HL-60 (cell line): ENCODE measurements at regions not wholly inside any gene's neighbourhood (a gene's known extent, or its start where the extent isn't known, plus 50 kb on each side); places are given as distances from the start of the nearest gene placed in this dataset.

ENCODE experiments used
- GABPA ChIP-seq: IDR thresholded peaks from 2 replicates; pipeline ENCODE4 v1.6.1; 2012; ENCODE audit warnings: low read depth
- POLR2AphosphoS5 ChIP-seq: IDR thresholded peaks from 2 replicates; pipeline ENCODE4 v1.6.1; 2012; ENCODE audit warnings: low read depth
- SPI1 ChIP-seq: IDR thresholded peaks from 2 replicates; pipeline ENCODE4 v1.6.1; 2012; ENCODE audit warnings: low read depth, mild to moderate bottlenecking, borderline replicate concordance
- TF ChIP-seq, protein P1 (sequence below): IDR thresholded peaks from one replicate; pipeline ENCODE4 v1.5.1; 2011; ENCODE audit warnings: low read length, control low read depth, inconsistent platforms; ENCODE audit not compliant: insufficient read depth

DNA sequence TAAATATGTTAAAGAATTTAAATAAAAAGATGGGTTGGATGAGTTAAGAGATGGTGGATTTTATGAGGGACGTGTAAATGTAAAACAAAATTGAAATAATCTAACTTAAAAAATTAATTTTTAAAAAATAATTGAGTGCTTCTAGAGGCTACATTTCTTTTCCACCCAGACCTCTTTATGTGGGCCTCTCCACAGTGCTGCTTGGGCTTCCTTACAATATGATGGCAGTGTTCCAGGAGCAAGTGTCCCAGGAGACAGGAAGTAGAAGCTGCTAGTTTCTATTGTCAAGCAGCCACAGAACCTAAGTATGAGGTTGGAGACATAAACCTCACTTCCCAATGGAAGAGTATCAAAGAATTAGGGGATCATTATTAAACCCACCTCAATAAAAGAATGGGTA, 205.7 kb upstream of the CPHXL start:
- TF ChIP-seq, protein P1, sequence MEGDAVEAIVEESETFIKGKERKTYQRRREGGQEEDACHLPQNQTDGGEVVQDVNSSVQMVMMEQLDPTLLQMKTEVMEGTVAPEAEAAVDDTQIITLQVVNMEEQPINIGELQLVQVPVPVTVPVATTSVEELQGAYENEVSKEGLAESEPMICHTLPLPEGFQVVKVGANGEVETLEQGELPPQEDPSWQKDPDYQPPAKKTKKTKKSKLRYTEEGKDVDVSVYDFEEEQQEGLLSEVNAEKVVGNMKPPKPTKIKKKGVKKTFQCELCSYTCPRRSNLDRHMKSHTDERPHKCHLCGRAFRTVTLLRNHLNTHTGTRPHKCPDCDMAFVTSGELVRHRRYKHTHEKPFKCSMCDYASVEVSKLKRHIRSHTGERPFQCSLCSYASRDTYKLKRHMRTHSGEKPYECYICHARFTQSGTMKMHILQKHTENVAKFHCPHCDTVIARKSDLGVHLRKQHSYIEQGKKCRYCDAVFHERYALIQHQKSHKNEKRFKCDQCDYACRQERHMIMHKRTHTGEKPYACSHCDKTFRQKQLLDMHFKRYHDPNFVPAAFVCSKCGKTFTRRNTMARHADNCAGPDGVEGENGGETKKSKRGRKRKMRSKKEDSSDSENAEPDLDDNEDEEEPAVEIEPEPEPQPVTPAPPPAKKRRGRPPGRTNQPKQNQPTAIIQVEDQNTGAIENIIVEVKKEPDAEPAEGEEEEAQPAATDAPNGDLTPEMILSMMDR = no peak
- no peak for TF ChIP-seq POLR2AphosphoS5
- no peak for TF ChIP-seq SPI1
- no peak for TF ChIP-seq GABPA
